ENCODE measurements at regions not wholly inside any gene's neighbourhood (a gene's known extent, or its start where the extent isn't known, plus 50 kb on each side); places are given as distances from the start of the nearest gene placed in this dataset.
A peak's percentile ranks its signal among the peaks of the same experiment; 100 is the strongest.

DNA sequence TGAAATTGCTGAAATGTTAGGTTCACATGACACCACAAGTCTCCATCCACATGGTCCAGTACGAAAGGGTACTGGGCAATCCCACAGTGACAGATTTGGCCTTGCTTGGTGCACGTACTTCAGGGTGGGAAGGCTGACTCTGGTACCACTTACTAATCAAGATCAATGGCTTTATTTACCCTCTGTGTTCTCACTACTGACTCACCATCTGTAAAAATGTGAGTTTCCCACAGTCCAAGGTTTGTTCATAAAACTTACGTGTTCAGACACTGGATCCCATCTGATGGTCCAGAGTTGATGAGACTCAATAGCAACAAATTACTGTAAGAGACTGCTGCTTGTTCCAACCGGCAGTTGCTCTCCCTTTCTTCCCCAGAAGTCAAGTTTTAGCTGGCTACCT, 231.7 kb downstream of the LMX1A start:
- H3K27ac ChIP-seq, result no peak overlapping the region
- no peak for TF ChIP-seq CTCF (conservative IDR thresholded peaks at IDR 0.05)

GRCh38 chr1:165119086-165119485, 237.4 kb downstream of the LMX1A start:
- H3K27ac ChIP-seq, result no peak overlapping the region
- no peak for TF ChIP-seq CTCF (conservative IDR thresholded peaks at IDR 0.05)

DNA sequence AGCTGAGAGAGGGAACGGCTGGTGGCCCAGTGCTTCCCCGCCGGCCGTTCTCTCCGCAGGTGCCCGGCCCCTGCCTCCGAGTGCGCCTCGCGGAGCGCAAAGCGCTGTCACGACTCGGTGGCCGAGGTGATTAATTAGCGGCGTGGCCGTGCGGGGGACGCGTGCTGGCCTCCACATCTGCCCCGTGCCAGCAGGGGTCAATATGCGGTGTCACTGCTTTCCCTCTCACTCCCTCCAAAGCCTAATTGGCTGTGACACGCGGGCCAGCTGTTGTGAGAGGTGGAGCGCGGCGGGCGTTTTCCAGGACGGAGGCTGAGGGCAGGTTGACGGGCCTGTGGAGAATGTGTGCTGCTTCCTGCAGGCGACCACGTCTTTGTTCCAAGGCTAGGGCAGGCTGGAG, 239.0 kb downstream of the LMX1A start:
- no peak overlapping the region for H3K27ac ChIP-seq
- no peak for TF ChIP-seq CTCF (conservative IDR thresholded peaks at IDR 0.05)

DNA sequence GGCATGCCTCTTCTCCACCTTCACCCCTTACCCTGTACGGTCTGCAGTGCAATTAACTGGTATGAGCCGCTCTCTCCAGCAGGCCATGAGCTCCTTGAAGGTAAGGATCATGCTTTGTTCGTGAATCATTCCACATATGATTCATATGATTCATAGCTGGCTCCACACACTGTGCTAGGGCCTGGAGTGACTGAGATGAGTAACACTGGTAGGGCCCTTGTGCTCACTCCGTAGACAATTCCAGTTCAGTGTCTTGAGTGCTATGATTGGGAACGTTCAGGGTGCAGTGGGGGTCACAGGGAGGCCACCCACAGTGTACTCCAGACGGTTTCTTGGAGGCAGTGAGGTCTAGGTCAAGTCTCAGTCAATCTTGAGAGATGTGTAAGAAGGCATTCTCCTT, 239.8 kb downstream of the LMX1A start:
- TF ChIP-seq CTCF (conservative IDR thresholded peaks at IDR 0.05), result no peak
- no peak overlapping the region for H3K27ac ChIP-seq

- H3K27ac ChIP-seq, result no peak overlapping the region
- no peak for TF ChIP-seq CTCF (conservative IDR thresholded peaks at IDR 0.05)
Measured at GRCh38 chr1:165116171-165116570, 240.3 kb downstream of the LMX1A start.

GRCh38 chr1:165114889-165115285, 241.6 kb downstream of the LMX1A start:
- no peak for TF ChIP-seq CTCF (conservative IDR thresholded peaks at IDR 0.05)
- no peak overlapping the region for H3K27ac ChIP-seq

- no peak overlapping the region for H3K27ac ChIP-seq
- peak; percentile 86 for TF ChIP-seq CTCF (conservative IDR thresholded peaks at IDR 0.05)
Measured at GRCh38 chr1:165114022-165114888, 242.3 kb downstream of the LMX1A start.

Measured in VCaP (cell line).